IPS-20b (cell line): ENCODE measurements at regions not wholly inside any gene's neighbourhood (a gene's known extent, or its start where the extent isn't known, plus 50 kb on each side); places are given as distances from the start of the nearest gene placed in this dataset.

Experiments used
- H3K27ac ChIP-seq: one replicate; pipeline ENCODE4 v1.5.1; 2013; ENCODE audit warnings: low read length
- H3K27me3 ChIP-seq: 2 replicates; pipeline ENCODE4 v1.6.1; 2013; ENCODE audit warnings: mild to moderate bottlenecking, low read length, inconsistent platforms; ENCODE audit not compliant: insufficient read depth
- H3K36me3 ChIP-seq: 2 replicates; pipeline ENCODE4 v1.6.1; 2013; ENCODE audit warnings: low read depth, mild to moderate bottlenecking, inconsistent platforms, low read length, moderate library complexity; ENCODE audit not compliant: insufficient read depth
- H3K4me1 ChIP-seq: 2 replicates; pipeline ENCODE4 v1.6.1; 2013; ENCODE audit warnings: mild to moderate bottlenecking, control low read depth, inconsistent platforms, low read length, moderate library complexity; ENCODE audit not compliant: insufficient read depth
- H3K4me3 ChIP-seq: 2 replicates; pipeline ENCODE4 v1.5.1; 2013; ENCODE audit warnings: mild to moderate bottlenecking, low read length, inconsistent platforms
- H3K9ac ChIP-seq: 2 replicates; pipeline ENCODE4 v1.6.1; 2013; ENCODE audit warnings: low read depth, mild to moderate bottlenecking, inconsistent platforms, low read length, moderate library complexity
- H3K9me3 ChIP-seq: 2 replicates; pipeline ENCODE4 v1.6.1; 2013; ENCODE audit warnings: mild to moderate bottlenecking, low read depth, low read length, inconsistent platforms; ENCODE audit not compliant: insufficient read depth

- Histone ChIP-seq H3K36me3 (no peaks in the 10 kb centered on the region), H3K27ac (no peak overlapping the region), H3K4me1 (peaks cover 8% of the 10 kb centered on the region), H3K9me3 (no peaks in the 10 kb centered on the region), H3K4me3 (no peak overlapping the region), H3K27me3 (no peaks in the 10 kb centered on the region), H3K9ac (no peak overlapping the region)
These were observed 503.5 kb downstream of the PCNX1 start for GRCh38 chr14:71410578-71411284.

- Histone ChIP-seq H3K36me3 (no peaks in the 10 kb centered on the region), H3K4me3 (no peak overlapping the region), H3K27ac (no peak overlapping the region), H3K9ac (no peak overlapping the region), H3K4me1 (peaks cover 8% of the 10 kb centered on the region), H3K9me3 (no peaks in the 10 kb centered on the region), H3K27me3 (no peaks in the 10 kb centered on the region)
These were observed 504.0 kb downstream of the PCNX1 start for GRCh38 chr14:71411285-71411595.

- Histone ChIP-seq H3K27me3 (no peaks in the 10 kb centered on the region), H3K9ac (no peak overlapping the region), H3K27ac (no peak overlapping the region), H3K4me1 (peaks cover 8% of the 10 kb centered on the region), H3K9me3 (no peaks in the 10 kb centered on the region), H3K4me3 (no peak overlapping the region), H3K36me3 (no peaks in the 10 kb centered on the region)
These were observed 504.5 kb downstream of the PCNX1 start for GRCh38 chr14:71411738-71412137.

- Histone ChIP-seq H3K4me1 (peaks cover 3% of the 10 kb centered on the region), H3K27ac (no peak overlapping the region), H3K4me3 (no peak overlapping the region), H3K27me3 (no peaks in the 10 kb centered on the region), H3K9ac (no peak overlapping the region), H3K36me3 (no peaks in the 10 kb centered on the region), H3K9me3 (no peaks in the 10 kb centered on the region)
These were observed 507.6 kb downstream of the PCNX1 start for GRCh38 chr14:71414631-71415403.

- Histone ChIP-seq H3K36me3 (no peaks in the 10 kb centered on the region), H3K9ac (no peak overlapping the region), H3K27me3 (no peaks in the 10 kb centered on the region), H3K4me3 (no peak overlapping the region), H3K4me1 (no peaks in the 10 kb centered on the region; the same call in none of the 2 replicates), H3K9me3 (no peaks in the 10 kb centered on the region), H3K27ac (no peak overlapping the region)
These were observed 508.1 kb downstream of the PCNX1 start for GRCh38 chr14:71415404-71415690.

- H3K9ac ChIP-seq = no peak overlapping the region
- H3K4me3 ChIP-seq = no peak overlapping the region
- no peaks in the 10 kb centered on the region for H3K36me3 ChIP-seq
- H3K4me1 ChIP-seq = no peaks in the 10 kb centered on the region; the same call in 1 of the 2 replicates
- no peaks in the 10 kb centered on the region for H3K9me3 ChIP-seq
- no peak overlapping the region for H3K27ac ChIP-seq
- no peaks in the 10 kb centered on the region for H3K27me3 ChIP-seq
These were observed 509.1 kb downstream of the PCNX1 start for GRCh38 chr14:71416392-71416791.

- Histone ChIP-seq H3K9ac (no peak overlapping the region), H3K4me1 (no peaks in the 10 kb centered on the region; the same call in 1 of the 2 replicates), H3K27ac (no peak overlapping the region), H3K4me3 (no peak overlapping the region), H3K36me3 (no peaks in the 10 kb centered on the region), H3K27me3 (no peaks in the 10 kb centered on the region), H3K9me3 (peaks cover under 1% of the 10 kb centered on the region; the same call in 1 of the 2 replicates)
These were observed 511.4 kb downstream of the PCNX1 start for GRCh38 chr14:71418532-71419245.

- Histone ChIP-seq H3K27me3 (no peaks in the 10 kb centered on the region), H3K4me3 (no peak overlapping the region), H3K36me3 (no peaks in the 10 kb centered on the region), H3K4me1 (peaks cover 3% of the 10 kb centered on the region; the same call in 1 of the 2 replicates), H3K9ac (no peak overlapping the region), H3K9me3 (peaks cover 24% of the 10 kb centered on the region), H3K27ac (no peak overlapping the region)
These were observed 508.7 kb upstream of the RGS6 start for GRCh38 chr14:71423481-71423880.

- Histone ChIP-seq H3K36me3 (no peaks in the 10 kb centered on the region), H3K9ac (no peak overlapping the region), H3K4me3 (no peak overlapping the region), H3K4me1 (peaks cover 13% of the 10 kb centered on the region), H3K27me3 (no peaks in the 10 kb centered on the region), H3K27ac (no peak overlapping the region), H3K9me3 (peaks cover 24% of the 10 kb centered on the region)
These were observed 507.3 kb upstream of the RGS6 start for GRCh38 chr14:71424941-71425340.

- H3K4me3 ChIP-seq = no peak overlapping the region
- peaks cover 24% of the 10 kb centered on the region for H3K9me3 ChIP-seq
- H3K36me3 ChIP-seq = no peaks in the 10 kb centered on the region
- H3K4me1 ChIP-seq = peaks cover 22% of the 10 kb centered on the region
- H3K27me3 ChIP-seq = no peaks in the 10 kb centered on the region
- H3K9ac ChIP-seq = no peak overlapping the region
- H3K27ac ChIP-seq = no peak overlapping the region
These were observed 506.2 kb upstream of the RGS6 start for GRCh38 chr14:71426001-71426400.

- no peaks in the 10 kb centered on the region for H3K36me3 ChIP-seq
- H3K9ac ChIP-seq = no peak overlapping the region
- H3K27me3 ChIP-seq = no peaks in the 10 kb centered on the region
- no peak overlapping the region for H3K27ac ChIP-seq
- H3K4me3 ChIP-seq = no peak overlapping the region
- peaks cover 26% of the 10 kb centered on the region for H3K4me1 ChIP-seq
- peaks cover 14% of the 10 kb centered on the region for H3K9me3 ChIP-seq
These were observed 502.3 kb upstream of the RGS6 start for GRCh38 chr14:71429902-71430301.

GRCh38 chr14:71430321-71430677 lies 501.9 kb upstream of the RGS6 start:
- H3K9me3 ChIP-seq = peaks cover 11% of the 10 kb centered on the region
- H3K27ac ChIP-seq = no peak overlapping the region
- no peaks in the 10 kb centered on the region for H3K36me3 ChIP-seq
- H3K4me1 ChIP-seq = peaks cover 26% of the 10 kb centered on the region
- H3K4me3 ChIP-seq = peak overlapping the region; percentile 4; the same call in 1 of the 2 replicates
- no peak overlapping the region for H3K9ac ChIP-seq
- no peaks in the 10 kb centered on the region for H3K27me3 ChIP-seq
